Liver (tissue), 7 donors: ENCODE measurements at regions not wholly inside any gene's neighbourhood (a gene's known extent, or its start where the extent isn't known, plus 50 kb on each side); places are given as distances from the start of the nearest gene placed in this dataset.
"Not testable (repeated sequence)": the region's sequence is repeated elsewhere in the genome, so short reads cannot be mapped to it uniquely, and the experiment has no call there.

Experiments
- DNase-seq: peaks from one replicate; pipeline ENCODE4 v3.0.0-alpha.2; 2017; ENCODE audit warnings: low spot score
- H3K27ac ChIP-seq, 2 donors: one replicate each; pipeline ENCODE4 v1.7.0; 2013; ENCODE audit warnings: inconsistent platforms in 2 of 2, low read length in 2 of 2, control low read depth in 1 of 2, low read depth in 1 of 2, mild to moderate bottlenecking in 1 of 2
- H3K27me3 ChIP-seq, 4 donors: one replicate each; pipeline versions ENCODE4 v1.6.1 to v1.7.0; 2013; ENCODE audit warnings: low read length in 3 of 4, inconsistent platforms in 1 of 4, mild to moderate bottlenecking in 1 of 4, moderate library complexity in 1 of 4; ENCODE audit not compliant: control insufficient read depth in 4 of 4, insufficient read depth in 4 of 4
- H3K36me3 ChIP-seq, 4 donors: one replicate each; pipeline versions ENCODE4 v1.6.1 to v1.7.0; 2013; ENCODE audit warnings: low read length in 3 of 4, mild to moderate bottlenecking in 3 of 4, low read depth in 1 of 4, moderate library complexity in 1 of 4; ENCODE audit not compliant: control insufficient read depth in 4 of 4, insufficient read depth in 3 of 4
- H3K4me1 ChIP-seq, 4 donors: one replicate each; pipeline versions ENCODE4 v1.6.1 to v1.7.0; 2013; ENCODE audit warnings: low read length in 3 of 4, mild to moderate bottlenecking in 3 of 4, moderate library complexity in 1 of 4; ENCODE audit not compliant: control insufficient read depth in 4 of 4, insufficient read depth in 4 of 4
- H3K4me3 ChIP-seq, 3 donors: one replicate each; pipeline versions ENCODE4 v1.6.1 to v1.7.0; 2013; ENCODE audit warnings: low read length in 3 of 3, control low read depth in 1 of 3, low read depth in 1 of 3, mild to moderate bottlenecking in 1 of 3
- H3K9ac ChIP-seq, 2 donors: one replicate each; pipeline ENCODE4 v1.7.0; 2013; ENCODE audit warnings: low read length in 2 of 2, mild to moderate bottlenecking in 2 of 2, moderate library complexity in 2 of 2, control low read depth in 1 of 2, low read depth in 1 of 2
- H3K9me3 ChIP-seq, 4 donors: one replicate each; pipeline versions ENCODE4 v1.6.1 to v1.7.0; 2013; ENCODE audit warnings: low read length in 3 of 4; ENCODE audit not compliant: control insufficient read depth in 4 of 4
- ATF3 ChIP-seq: IDR thresholded peaks from 2 replicates; pipeline ENCODE4 v1.6.1; 2016; ENCODE audit warnings: antibody characterized with exemption
- EGR1 ChIP-seq, 2 donors: IDR thresholded peaks; 2 replicates each; pipeline ENCODE4 v1.6.1; 2016 to 2018; ENCODE audit warnings: antibody characterized with exemption in 2 of 2, low read depth in 2 of 2
- FOXA2 ChIP-seq: IDR thresholded peaks from 2 replicates; pipeline ENCODE4 v1.6.1; 2016; ENCODE audit warnings: antibody characterized with exemption
- HNF4A ChIP-seq, 2 donors: conservative IDR thresholded peaks; 2 replicates each; pipeline ENCODE4 v1.6.1; 2016; ENCODE audit warnings: antibody characterized with exemption in 2 of 2, mild to moderate bottlenecking in 2 of 2
- RAD21 ChIP-seq, 2 donors: IDR thresholded peaks; 2 replicates each; pipeline ENCODE4 v1.6.1; 2016; ENCODE audit warnings: antibody characterized with exemption in 2 of 2, mild to moderate bottlenecking in 2 of 2
- TAF1 ChIP-seq: conservative IDR thresholded peaks from 2 replicates; pipeline ENCODE4 v1.6.1; 2016; ENCODE audit warnings: antibody characterized with exemption, mild to moderate bottlenecking
- ZBTB33 ChIP-seq: IDR thresholded peaks from 2 replicates; pipeline ENCODE4 v1.6.1; 2016; ENCODE audit warnings: antibody characterized with exemption
- WGBS: extraction: QIAGEN DNeasy Blood & Tissue Kit; methylation state at CpG from one replicate; pipeline ENCODE4 v1.1.7; 2013; 5-methylcytosine and 5-hydroxymethylcytosine counted together
- donor health status: healthy.
- donor health status: healthy.
- donor health status: healthy.
- donor health status: healthy.

DNA sequence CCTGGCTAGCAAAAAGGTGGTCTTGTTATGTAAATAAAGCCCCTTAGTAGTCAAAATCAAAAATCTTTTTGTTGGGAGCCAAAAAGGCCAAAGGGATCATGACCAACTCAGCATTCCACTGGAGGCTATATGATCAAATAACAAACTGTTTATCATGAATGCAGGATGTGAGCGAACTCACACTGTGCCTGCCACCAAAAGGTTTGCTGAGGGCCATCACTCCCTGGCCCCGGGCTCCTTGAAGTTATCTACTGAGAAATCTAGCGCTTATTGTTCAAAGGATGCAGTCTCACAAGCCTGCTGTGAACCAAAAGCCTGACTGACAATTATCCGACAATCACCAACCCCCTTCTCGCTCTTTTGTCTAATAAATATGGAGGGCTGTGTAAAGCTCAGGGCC, 107.2 kb upstream of the DDHD1 start:
- no peaks in the 10 kb centered on the region for H3K36me3 ChIP-seq
- 75% methylated on average over 5 of the region's 5 CpGs for WGBS
- no peak for DNase-seq
- H3K27me3 ChIP-seq: no peaks in the 10 kb centered on the region
- TF ChIP-seq ZBTB33 (no peak), ATF3 (no peak), TAF1 (no peak)
- no peaks in the 10 kb centered on the region for H3K4me1 ChIP-seq
- no peaks in the 10 kb centered on the region for H3K9me3 ChIP-seq
- H3K4me3 ChIP-seq: no peak overlapping the region
- H3K9ac ChIP-seq: no peak overlapping the region
- no peak overlapping the region for H3K27ac ChIP-seq

DNA sequence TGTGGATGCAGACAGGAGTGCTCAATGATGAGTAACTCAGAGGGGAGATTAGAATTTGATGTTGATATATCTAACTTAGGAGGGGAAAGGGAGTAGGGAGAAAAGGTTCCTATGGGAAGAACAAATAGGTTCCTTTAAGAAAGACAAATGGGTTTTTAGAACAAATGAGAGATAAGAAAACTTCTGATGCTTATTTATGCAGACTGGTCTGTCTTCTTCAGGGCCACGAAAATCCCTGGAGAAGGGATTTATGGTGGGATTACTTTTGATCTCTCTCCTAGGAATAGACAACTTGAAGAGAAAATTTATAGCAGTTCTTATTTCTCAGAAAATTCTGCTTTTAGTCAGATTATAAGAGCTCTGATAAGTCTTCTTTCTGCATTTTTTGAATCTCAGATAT, 99.0 kb upstream of the DDHD1 start:
- no peaks in the 10 kb centered on the region for H3K27me3 ChIP-seq
- no peak for TF ChIP-seq ATF3
- TF ChIP-seq EGR1 (IDR thresholded peaks at IDR 0.05; ENCODE audit: low read depth in 2 of 2): no peak
- no peak for TF ChIP-seq RAD21 (IDR thresholded peaks at IDR 0.05)
- DNase-seq: no peak
- H3K4me1 ChIP-seq: peaks cover 0 to 2% (median 0%) of the 10 kb centered on the region in 4 donors
- no peak overlapping the region for H3K27ac ChIP-seq
- no peak overlapping the region for H3K9ac ChIP-seq
- 80% methylated on average over 1 of the region's 1 CpG for WGBS
- H3K36me3 ChIP-seq: no peaks in the 10 kb centered on the region
- H3K4me3 ChIP-seq: no peak overlapping the region
- H3K9me3 ChIP-seq: no peaks in the 10 kb centered on the region

DNA sequence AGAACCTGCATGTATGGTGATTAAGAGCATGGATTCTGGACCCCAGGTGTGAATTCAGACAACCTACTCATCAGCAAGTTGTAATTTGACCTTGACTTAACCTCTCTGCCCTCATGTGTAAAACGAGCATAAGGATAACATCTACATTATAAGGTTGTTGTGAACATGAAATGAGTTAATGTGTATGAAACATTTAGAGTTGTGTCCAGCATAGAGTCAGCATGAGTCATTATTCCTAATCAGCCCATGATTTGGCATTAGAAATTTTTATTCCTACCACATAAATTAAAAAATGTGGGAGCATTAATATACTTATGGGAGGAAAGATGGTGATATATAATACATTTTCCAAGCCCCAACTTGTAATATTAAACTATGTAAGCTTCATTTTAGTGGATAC, 95.9 kb upstream of the DDHD1 start:
- TF ChIP-seq FOXA2: no peak
- no peak for DNase-seq
- Histone ChIP-seq H3K4me1 (peaks cover 0 to 2% (median 0%) of the 10 kb centered on the region in 4 donors), H3K4me3 (no peak overlapping the region), H3K36me3 (no peaks in the 10 kb centered on the region), H3K27ac (no peak overlapping the region), H3K27me3 (no peaks in the 10 kb centered on the region), H3K9me3 (no peaks in the 10 kb centered on the region), H3K9ac (no peak overlapping the region)
- WGBS: 36% methylated on average over 1 of the region's 1 CpG

DNA sequence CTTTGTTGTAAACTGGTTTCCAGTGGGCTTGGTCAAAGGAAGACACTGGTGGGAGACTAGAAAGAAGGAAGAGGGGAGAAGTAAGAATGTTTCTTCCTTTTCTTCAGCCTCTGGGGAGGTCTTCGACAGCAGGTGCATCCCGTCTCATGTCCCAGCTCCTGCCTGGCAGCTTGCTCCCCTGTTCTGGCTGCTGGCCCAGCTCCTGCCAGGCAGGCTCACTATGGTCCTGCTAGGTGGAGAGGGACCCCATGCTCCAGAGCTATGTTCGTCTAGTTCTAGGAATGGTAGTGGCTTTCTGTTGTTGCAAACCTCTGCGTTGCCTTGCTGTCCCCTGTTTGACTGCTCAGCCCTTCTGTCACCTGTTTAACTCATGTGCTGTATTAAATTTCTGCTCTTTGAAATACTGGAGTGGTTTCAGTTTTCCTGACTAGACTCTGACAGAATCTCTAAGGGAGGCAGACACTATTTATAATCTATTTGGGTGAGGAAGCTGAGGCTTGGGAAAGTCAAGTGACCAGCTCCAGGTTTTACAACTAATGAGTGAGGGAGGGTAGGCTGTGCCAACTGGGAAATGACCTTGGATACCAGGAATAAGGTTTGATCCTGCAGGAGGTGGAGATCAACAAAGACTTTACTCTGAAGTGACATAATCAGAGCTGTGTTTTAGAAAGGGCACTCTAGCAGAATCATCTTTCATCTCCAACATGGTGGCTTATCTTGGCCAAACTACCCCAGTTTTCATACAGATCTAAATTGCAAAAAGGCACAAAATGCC, 94.7 kb upstream of the DDHD1 start:
- Histone ChIP-seq H3K4me3 (no peak overlapping the region), H3K9ac (no peak overlapping the region), H3K9me3 (no peaks in the 10 kb centered on the region), H3K27me3 (no peaks in the 10 kb centered on the region), H3K4me1 (peaks cover 0 to 2% (median 0%) of the 10 kb centered on the region in 4 donors), H3K27ac (no peak overlapping the region), H3K36me3 (no peaks in the 10 kb centered on the region)
- WGBS: 79% methylated on average over 4 of the region's 4 CpGs
- DNase-seq: no peak
- TF ChIP-seq FOXA2: no peak
- peak in 1 of 2 donors; percentile 40 for TF ChIP-seq HNF4A (conservative IDR thresholded peaks at IDR 0.05)

DNA sequence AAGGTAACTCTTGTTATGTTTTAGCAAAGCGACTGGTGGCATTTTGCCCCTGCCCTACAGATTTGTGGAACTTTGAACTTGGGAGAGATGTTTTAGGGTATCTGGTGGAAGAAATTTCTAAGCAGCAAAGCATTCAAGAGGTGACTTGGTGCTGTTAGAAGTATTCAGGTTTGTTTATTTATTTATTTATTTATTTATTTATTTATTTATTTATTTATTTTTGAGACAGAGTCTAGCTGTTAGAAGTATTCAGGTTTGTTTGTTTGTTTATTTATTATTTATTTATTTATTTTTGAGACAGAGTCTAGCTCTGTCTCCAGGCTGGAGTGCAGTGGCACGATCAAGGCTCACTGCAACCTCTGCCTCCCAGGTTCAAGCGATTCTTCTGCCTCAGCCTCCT, 89.8 kb upstream of the DDHD1 start:
- H3K27ac ChIP-seq, H3K9me3 ChIP-seq, DNase-seq, H3K36me3 ChIP-seq, H3K9ac ChIP-seq, H3K4me3 ChIP-seq, H3K27me3 ChIP-seq, H3K4me1 ChIP-seq: not testable (repeated sequence)
- 95% methylated on average over 3 of the region's 3 CpGs for WGBS
